ENCODE measurements at regions not wholly inside any gene's neighbourhood (a gene's known extent, or its start where the extent isn't known, plus 50 kb on each side); places are given as distances from the start of the nearest gene placed in this dataset.

DNA sequence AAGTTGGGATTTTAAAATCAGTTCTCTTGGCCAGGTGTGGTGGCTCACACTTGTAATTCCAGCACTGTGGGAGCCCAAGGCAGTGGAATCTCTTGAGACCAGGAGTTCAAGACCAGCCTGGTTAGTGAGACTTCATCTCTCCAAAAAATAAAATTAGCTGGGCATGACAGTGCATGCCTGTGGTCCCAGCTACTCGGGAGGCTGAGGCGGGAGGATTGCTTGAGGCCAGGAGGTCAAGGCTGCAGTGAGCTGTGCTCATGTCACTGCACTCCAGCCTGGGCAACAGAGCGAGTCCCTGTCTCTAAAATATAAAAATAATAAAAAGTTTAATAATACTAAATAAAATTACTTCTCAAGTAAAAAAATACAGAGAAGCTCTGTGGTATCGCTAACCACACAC, 77.5 kb downstream of the FOXA2 start:
- no peak for DNase-seq (ENCODE audit: extremely low read depth in 1 of 2, low read depth in 1 of 2)

DNA sequence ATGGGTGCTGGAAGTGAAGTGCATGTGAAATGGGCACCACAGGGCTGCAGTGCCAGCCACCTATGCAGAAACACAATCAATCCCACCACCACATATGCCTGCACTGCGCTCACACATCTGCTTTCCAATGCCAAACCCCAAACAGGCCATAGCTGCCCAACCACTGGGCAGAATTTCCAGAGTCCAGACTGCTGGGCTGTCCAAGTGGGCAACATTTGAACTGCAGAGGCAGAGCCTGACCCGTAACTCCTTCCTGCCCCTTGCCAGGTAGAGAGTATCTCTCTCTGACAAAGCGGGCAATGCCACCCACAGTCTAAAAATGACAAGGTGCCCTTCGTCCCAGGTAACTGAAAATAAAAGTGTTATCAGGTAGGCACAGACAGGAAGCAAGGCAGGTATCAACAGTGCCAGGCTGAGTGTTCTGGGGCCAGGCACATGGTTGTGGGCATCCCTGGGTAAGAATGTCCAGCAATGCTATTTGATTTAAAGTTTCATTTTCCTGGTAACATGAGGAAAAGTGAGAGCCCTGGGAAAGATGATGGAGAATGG, 79.5 kb downstream of the FOXA2 start:
- no peak for DNase-seq (ENCODE audit: extremely low read depth in 1 of 2, low read depth in 1 of 2)

DNA sequence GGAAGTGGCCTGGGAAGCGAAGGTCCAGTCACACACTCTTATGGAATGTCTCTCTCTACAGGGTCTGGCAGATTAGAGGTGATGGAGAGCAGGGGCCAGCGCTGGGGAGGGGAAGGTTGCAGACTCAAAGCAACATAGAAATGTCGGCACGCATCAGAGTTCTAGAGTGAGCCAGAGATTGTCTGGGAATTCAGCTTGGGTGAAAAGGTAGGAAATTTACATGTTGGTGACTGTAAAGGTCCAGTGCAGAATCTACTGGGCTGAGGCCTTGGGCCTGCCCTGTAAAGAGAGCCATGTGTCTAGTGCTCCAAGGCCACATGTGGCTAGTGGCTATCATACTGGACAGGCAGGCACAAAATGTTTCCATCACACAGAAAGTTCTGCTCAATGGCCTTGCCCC, 80.8 kb downstream of the FOXA2 start:
- DNase-seq (ENCODE audit: extremely low read depth in 1 of 2, low read depth in 1 of 2): no peak

GRCh38 chr20:22502731-22503191, 81.6 kb downstream of the FOXA2 start:
- DNase-seq (ENCODE audit: extremely low read depth in 1 of 2, low read depth in 1 of 2): no peak

GRCh38 chr20:22501566-22502344, 82.6 kb downstream of the FOXA2 start:
- DNase-seq (ENCODE audit: extremely low read depth in 1 of 2, low read depth in 1 of 2): no peak

- no peak for DNase-seq (ENCODE audit: extremely low read depth in 1 of 2, low read depth in 1 of 2)
Measured at GRCh38 chr20:22501034-22501433, 83.3 kb downstream of the FOXA2 start.

- no peak for DNase-seq (ENCODE audit: extremely low read depth in 1 of 2, low read depth in 1 of 2)
Measured at GRCh38 chr20:22499515-22500166, 84.7 kb downstream of the FOXA2 start.

DNA sequence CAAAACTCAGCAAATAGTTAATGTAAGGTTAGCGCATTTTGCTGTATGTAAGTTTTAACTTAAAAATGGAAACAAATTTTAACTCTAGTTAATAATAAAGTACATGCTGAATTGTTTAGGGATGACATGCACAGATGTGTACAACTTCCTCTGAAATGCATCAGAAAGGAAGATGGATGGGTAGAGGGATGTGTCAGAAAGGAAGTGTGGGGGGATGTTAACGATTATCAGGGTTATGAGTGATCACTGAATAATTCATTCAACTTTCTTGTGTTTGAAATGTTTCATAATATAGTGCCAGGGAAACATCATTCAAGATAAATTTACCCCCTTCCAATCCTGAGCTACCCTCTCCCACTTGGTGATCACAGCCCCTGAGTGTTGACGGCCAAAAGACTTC, 87.6 kb downstream of the FOXA2 start:
- no peak for DNase-seq (ENCODE audit: extremely low read depth in 1 of 2, low read depth in 1 of 2)

GRCh38 chr20:22495789-22496188, 88.6 kb downstream of the FOXA2 start:
- DNase-seq (ENCODE audit: extremely low read depth in 1 of 2, low read depth in 1 of 2): no peak

DNA sequence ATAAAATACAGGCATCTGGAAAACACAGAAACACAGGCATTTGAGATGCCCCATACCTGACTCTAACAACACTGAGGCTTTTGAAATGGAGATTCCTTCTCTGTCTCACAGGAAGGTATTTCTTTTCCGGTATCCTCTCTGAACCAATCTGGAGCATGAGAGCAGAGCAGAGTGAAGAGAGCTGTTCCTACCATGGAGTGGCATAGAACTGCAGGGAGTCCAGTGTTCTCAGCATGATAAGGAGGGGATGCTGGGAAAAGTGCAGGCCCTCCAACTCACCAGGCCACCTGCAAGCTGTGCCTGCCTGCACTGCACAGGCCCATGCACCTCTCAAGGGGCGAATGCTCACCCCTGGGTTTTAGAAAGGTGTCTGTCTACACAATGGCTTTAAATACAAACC, 89.2 kb downstream of the FOXA2 start:
- DNase-seq (ENCODE audit: extremely low read depth in 1 of 2, low read depth in 1 of 2): no peak

GRCh38 chr20:22492497-22492896, 91.9 kb downstream of the FOXA2 start:
- no peak for DNase-seq (ENCODE audit: extremely low read depth in 1 of 2, low read depth in 1 of 2)

DNA sequence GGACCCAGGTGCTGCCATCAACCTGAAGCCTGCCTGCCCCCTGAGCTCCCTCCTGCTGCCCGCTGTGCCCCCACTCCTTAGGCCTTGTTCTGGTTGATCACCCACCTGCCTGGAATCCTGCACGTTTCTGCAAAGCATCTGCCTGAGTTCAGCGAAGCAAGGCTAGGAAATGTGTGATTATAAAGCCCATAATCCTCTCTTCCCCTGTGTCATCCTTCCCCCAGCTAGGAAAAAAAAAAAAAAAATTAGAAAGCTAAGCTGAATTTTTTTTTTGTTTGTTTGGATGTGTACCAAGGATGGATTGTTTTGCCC, 93.2 kb downstream of the FOXA2 start:
- DNase-seq (ENCODE audit: extremely low read depth in 1 of 2, low read depth in 1 of 2): no peak

DNA sequence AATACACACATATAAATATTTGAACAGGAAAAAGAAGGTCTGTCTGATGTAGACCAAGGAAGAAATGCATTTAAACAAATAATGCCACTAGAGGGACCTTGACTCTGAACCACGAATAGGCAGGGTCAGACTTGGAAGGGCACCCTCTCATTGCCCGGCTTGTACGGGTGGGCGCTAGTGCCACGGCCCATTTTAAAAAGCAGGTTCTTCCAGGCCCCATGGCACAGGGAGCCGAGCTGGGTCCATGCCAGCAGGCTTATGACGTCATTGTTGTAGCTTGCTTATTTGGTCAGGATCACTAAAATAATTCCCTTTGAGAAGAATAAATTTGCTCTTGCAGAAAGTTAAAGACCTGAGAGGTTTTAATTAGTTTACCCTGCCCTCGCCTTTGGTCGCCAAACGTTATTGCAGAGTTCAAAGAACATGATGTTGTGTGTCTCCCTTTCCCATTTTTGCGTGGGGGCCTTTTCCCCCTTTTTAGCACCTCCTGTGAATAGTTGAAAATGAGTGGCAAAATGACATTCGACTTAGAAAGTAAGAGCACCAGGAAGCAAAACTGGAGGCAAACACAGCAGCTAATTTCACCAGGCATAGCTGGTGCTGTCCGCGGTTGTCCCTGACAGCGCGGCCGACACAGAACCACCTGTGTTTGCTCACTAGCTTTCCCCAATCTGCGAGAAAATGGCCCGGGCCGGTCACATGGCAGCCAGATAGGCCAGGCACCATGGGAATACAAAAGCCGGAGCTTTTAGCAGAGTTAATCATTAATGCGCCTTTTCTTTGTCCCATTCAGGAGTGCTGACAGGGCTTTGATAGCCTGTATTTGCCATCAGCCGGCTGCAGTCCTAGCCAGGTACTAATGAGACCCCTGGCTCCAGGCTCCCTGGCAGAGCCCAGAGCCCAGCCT, 93.8 kb downstream of the FOXA2 start:
- DNase-seq (ENCODE audit: extremely low read depth in 1 of 2, low read depth in 1 of 2): no peak

GRCh38 chr20:22489626-22490286, 94.6 kb downstream of the FOXA2 start:
- no peak for DNase-seq (ENCODE audit: extremely low read depth in 1 of 2, low read depth in 1 of 2)

DNA sequence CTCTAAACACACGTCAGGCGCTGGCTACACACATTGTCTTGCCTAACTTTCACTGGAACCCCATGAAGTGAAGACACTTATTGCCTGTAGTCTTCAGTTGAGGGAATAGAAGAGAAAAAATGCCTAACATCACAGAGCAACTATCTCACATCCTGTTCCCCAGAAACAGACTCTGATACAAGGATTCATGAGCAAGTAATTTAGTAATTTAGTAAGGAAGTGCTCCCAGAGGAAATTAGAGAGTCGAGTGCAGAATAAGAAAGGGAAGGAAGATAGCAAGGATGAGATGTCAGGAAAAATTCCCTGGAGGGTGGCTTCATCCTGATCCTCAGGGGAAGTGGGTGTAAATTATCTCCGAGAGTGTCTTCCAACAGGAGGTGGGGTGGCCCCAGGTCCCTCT, 104.0 kb downstream of the FOXA2 start:
- DNase-seq (ENCODE audit: extremely low read depth in 1 of 2, low read depth in 1 of 2): no peak

- DNase-seq (ENCODE audit: extremely low read depth in 1 of 2, low read depth in 1 of 2): no peak
Measured at GRCh38 chr20:22475662-22476061, 108.7 kb downstream of the FOXA2 start.

DNA sequence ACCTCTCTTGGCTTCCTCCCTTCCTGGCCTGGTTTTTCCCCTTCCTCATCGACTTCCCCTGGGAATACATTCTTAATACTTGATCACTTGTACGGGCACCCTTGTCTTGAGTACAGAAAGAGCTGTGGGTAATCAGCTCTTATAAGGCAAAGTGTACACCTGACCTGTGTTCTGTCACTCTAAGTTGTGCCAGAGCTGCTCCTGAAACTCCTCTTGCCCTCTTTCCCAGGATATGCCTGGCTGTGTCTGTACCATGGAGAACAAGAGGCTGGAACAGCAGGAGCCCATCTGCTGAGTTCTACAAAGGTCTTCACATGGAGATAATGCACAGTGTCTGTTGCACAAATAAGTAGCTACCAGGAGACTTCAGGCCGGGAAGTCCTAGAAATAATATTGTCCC, 110.1 kb downstream of the FOXA2 start:
- no peak for DNase-seq (ENCODE audit: extremely low read depth in 1 of 2, low read depth in 1 of 2)

GRCh38 chr20:22473293-22473692, 111.1 kb downstream of the FOXA2 start:
- DNase-seq (ENCODE audit: extremely low read depth in 1 of 2, low read depth in 1 of 2): no peak

DNA sequence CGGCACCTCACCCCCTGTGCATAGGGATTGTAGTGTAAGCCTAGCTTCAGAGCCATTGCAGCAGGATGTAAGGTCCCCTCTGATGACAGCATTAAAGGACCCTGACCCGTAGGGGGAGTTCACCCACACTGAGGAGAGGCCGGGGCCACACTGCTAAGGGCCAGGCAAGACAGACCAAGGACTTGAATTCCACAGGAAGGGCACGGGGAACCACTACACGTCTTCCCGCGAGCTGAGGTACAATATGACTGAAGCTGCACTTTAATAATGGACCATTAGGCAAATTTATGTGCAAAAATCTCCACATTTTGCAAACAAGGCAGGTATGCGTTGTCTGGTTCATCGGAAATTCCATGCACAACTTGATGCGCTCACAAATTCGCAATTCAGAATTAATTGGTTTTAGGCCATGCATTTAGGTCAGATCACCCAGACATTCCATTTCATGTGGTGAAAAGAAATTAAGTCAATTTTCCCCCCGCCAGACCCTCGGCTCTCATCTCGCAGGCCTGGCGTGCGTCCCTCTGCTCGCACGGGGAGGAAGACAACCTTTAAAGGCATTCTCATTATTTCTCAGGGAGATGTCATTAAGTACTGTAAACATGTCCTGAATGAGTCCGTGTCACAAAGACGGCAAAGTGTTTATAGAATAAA, 111.8 kb downstream of the FOXA2 start:
- DNase-seq (ENCODE audit: extremely low read depth in 1 of 2, low read depth in 1 of 2): no peak

GRCh38 chr20:22471156-22471836, 113.1 kb downstream of the FOXA2 start:
- DNase-seq (ENCODE audit: extremely low read depth in 1 of 2, low read depth in 1 of 2): no peak
